ENCODE measurements at regions not wholly inside any gene's neighbourhood (a gene's known extent, or its start where the extent isn't known, plus 50 kb on each side); places are given as distances from the start of the nearest gene placed in this dataset.

GRCh38 chr2:67724261-67724660 lies 327.1 kb downstream of the ETAA1 start:
- H3K4me3 ChIP-seq (ENCODE audit: low read depth, low read length) = no peak overlapping the region
- DNase-seq (ENCODE audit: low read depth) = no peak
- TF ChIP-seq CTCF (IDR thresholded peaks at IDR 0.05; ENCODE audit: control insufficient read depth, extremely low read depth, insufficient read depth) = no peak

- no peak for TF ChIP-seq CTCF (IDR thresholded peaks at IDR 0.05; ENCODE audit: control insufficient read depth, extremely low read depth, insufficient read depth)
- no peak overlapping the region for H3K4me3 ChIP-seq (ENCODE audit: low read depth, low read length)
- no peak for DNase-seq (ENCODE audit: low read depth)
These were observed 328.6 kb downstream of the ETAA1 start for GRCh38 chr2:67725731-67726130.

- H3K4me3 ChIP-seq (ENCODE audit: low read depth, low read length) = no peak overlapping the region
- no peak for DNase-seq (ENCODE audit: low read depth)
- TF ChIP-seq CTCF (IDR thresholded peaks at IDR 0.05; ENCODE audit: control insufficient read depth, extremely low read depth, insufficient read depth) = no peak
These were observed 329.3 kb downstream of the ETAA1 start for GRCh38 chr2:67726416-67726815.

- no peak for DNase-seq (ENCODE audit: low read depth)
- H3K4me3 ChIP-seq (ENCODE audit: low read depth, low read length) = no peak overlapping the region
- TF ChIP-seq CTCF (IDR thresholded peaks at IDR 0.05; ENCODE audit: control insufficient read depth, extremely low read depth, insufficient read depth) = no peak
These were observed 330.0 kb downstream of the ETAA1 start for GRCh38 chr2:67727131-67727530.

GRCh38 chr2:67727623-67728022 lies 330.5 kb downstream of the ETAA1 start:
- no peak for TF ChIP-seq CTCF (IDR thresholded peaks at IDR 0.05; ENCODE audit: control insufficient read depth, extremely low read depth, insufficient read depth)
- DNase-seq (ENCODE audit: low read depth) = no peak
- H3K4me3 ChIP-seq (ENCODE audit: low read depth, low read length) = no peak overlapping the region

- no peak for TF ChIP-seq CTCF (IDR thresholded peaks at IDR 0.05; ENCODE audit: control insufficient read depth, extremely low read depth, insufficient read depth)
These were observed 332.3 kb downstream of the ETAA1 start for GRCh38 chr2:67729474-67729873.

GRCh38 chr2:67733517-67733916 lies 329.3 kb downstream of the C1D start:
- H3K4me3 ChIP-seq (ENCODE audit: low read depth, low read length) = no peak overlapping the region
- TF ChIP-seq CTCF (IDR thresholded peaks at IDR 0.05; ENCODE audit: control insufficient read depth, extremely low read depth, insufficient read depth) = peak; percentile 21; the same call in 1 of the 2 replicates
- DNase-seq (ENCODE audit: low read depth) = no peak

More at GRCh38 chr2:67729474-67729873, 332.3 kb downstream of the ETAA1 start:
- DNase-seq (ENCODE audit: low read depth) = no peak
- no peak overlapping the region for H3K4me3 ChIP-seq (ENCODE audit: low read depth, low read length)
